Caco-2 (cell line): ENCODE measurements at regions not wholly inside any gene's neighbourhood (a gene's known extent, or its start where the extent isn't known, plus 50 kb on each side); places are given as distances from the start of the nearest gene placed in this dataset.

ENCODE experiments used
- BruUV-seq: library from RNA; stranded (reverse); fragments of 400-500 nt; replicated peaks from 2 replicates; lab custom pipeline; 2021; lab: Mats Ljungman, UMichigan
- CTCF ChIA-PET: fragments of 300-600 bp; sonication (Branson Sonifier 250); formaldehyde crosslinking; loops from one replicate; lab custom pipeline; 2022; ENCODE audit warnings: antibody characterized with exemption; lab: Charles Lee
- POLR2A ChIA-PET: fragments of 300-600 bp; sonication (Branson Sonifier 250); formaldehyde crosslinking; loops from one replicate; lab custom pipeline; 2022; ENCODE audit warnings: antibody characterized with exemption; lab: Charles Lee
- DNase-seq, 2 experiments: peaks; one replicate each; pipeline versions ENCODE4 v3.0.0 to v3.0.0-alpha.2; 2020 to 2022
- H3K27me3 ChIP-seq: replicated peaks from 2 replicates; pipeline ENCODE4 v1.6.0; 2011; ENCODE audit warnings: low read length; ENCODE audit not compliant: control insufficient read depth, insufficient read depth
- H3K36me3 ChIP-seq: 2 replicates; pipeline ENCODE4 v1.5.1; 2011; ENCODE audit warnings: low read length; ENCODE audit not compliant: control insufficient read depth, insufficient read depth
- H3K4me1 ChIP-seq: fragments of 250-450 bp; sonication (Bioruptor Pico); 2 replicates; pipeline ENCODE4 v1.5.1; 2020; ENCODE audit warnings: mild to moderate bottlenecking
- H3K4me3 ChIP-seq: 2 replicates; pipeline ENCODE4 v1.5.1; 2011; ENCODE audit warnings: low read depth, mild to moderate bottlenecking, control low read depth, low read length
- H3K9me3 ChIP-seq: fragments of 250-450 bp; sonication (Bioruptor Pico); 2 replicates; pipeline ENCODE4 v1.5.1; 2020; ENCODE audit warnings: mild to moderate bottlenecking, moderate library complexity
- H3K27ac Mint-ChIP-seq: one replicate; pipeline ENCODE4 v1.8.0; 2022; ENCODE audit warnings: mixed read lengths; ENCODE audit not compliant: unreplicated experiment
- H3K27me3 Mint-ChIP-seq: one replicate; pipeline ENCODE4 v1.8.0; 2022; ENCODE audit warnings: mixed read lengths; ENCODE audit not compliant: insufficient read depth, unreplicated experiment
- H3K36me3 Mint-ChIP-seq: one replicate; pipeline ENCODE4 v1.8.0; 2022; ENCODE audit warnings: mild to moderate bottlenecking, mixed read lengths; ENCODE audit not compliant: insufficient read depth, unreplicated experiment
- H3K4me1 Mint-ChIP-seq: one replicate; pipeline ENCODE4 v1.8.0; 2022; ENCODE audit warnings: low read depth, mixed read lengths; ENCODE audit not compliant: unreplicated experiment
- H3K4me3 Mint-ChIP-seq: one replicate; pipeline ENCODE4 v1.8.0; 2022; ENCODE audit warnings: mild to moderate bottlenecking, moderate library complexity, mixed read lengths; ENCODE audit not compliant: unreplicated experiment
- H3K9me3 Mint-ChIP-seq: one replicate; pipeline ENCODE4 v1.8.0; 2022; ENCODE audit warnings: mixed read lengths; ENCODE audit not compliant: unreplicated experiment
- intact Hi-C: fragments of 100-400 bp; cut with micrococcal nuclease; formaldehyde crosslinking; loops from one replicate; pipeline ENCODE4 v1.10.0; 2022; ENCODE audit not compliant: unreplicated experiment
- TF ChIP-seq, protein P1 (sequence below), 2 experiments: fragments of 200-600 bp in 1 of 2; IDR thresholded peaks; 1 replicate in 1 of 2; 2 replicates in 1 of 2; pipeline versions ENCODE4 v1.5.1 to v1.8.0; 2011 to 2022; ENCODE audit warnings: antibody characterized with exemption in 1 of 2, control low read depth in 1 of 2, inconsistent platforms in 1 of 2, low read depth in 1 of 2, low read length in 1 of 2, mild to moderate bottlenecking in 1 of 2, moderate library complexity in 1 of 2; ENCODE audit not compliant: insufficient read depth in 1 of 2, severe bottlenecking in 1 of 2, unreplicated experiment in 1 of 2

DNA sequence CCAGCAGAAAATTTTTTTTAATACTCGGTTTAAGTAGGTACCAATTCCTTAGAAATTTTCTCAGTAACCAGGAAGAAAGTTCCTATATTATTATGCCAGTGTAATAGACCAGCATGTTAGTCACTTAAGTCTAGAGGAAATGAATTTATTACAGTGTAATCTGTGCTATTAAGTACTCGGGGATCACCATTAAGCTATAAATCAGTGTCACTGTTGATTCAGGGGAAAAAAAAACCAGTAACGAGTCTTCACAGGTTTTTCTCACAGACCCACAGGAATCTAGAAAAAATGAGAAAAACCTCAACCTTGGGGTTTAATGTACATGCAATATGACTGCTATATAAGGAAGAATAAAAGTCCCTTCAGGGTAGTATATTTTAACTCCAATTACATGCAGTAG lies 138.3 kb upstream of the IL1RAPL2 start:
- no peak for DNase-seq
- H3K27me3 Mint-ChIP-seq: no peaks in the 10 kb centered on the region
- CTCF ChIA-PET: no interaction called here
- Histone ChIP-seq H3K36me3 (no peaks in the 10 kb centered on the region), H3K27me3 (no peaks in the 10 kb centered on the region), H3K4me1 (no peaks in the 10 kb centered on the region), H3K9me3 (no peaks in the 10 kb centered on the region), H3K4me3 (no peak overlapping the region)
- POLR2A ChIA-PET: no interaction called here
- H3K27ac Mint-ChIP-seq: no peak overlapping the region
- BruUV-seq: no TSS peak
- no peak overlapping the region for H3K4me3 Mint-ChIP-seq
- no peaks in the 10 kb centered on the region for H3K36me3 Mint-ChIP-seq
- no peaks in the 10 kb centered on the region for H3K9me3 Mint-ChIP-seq
- TF ChIP-seq, protein P1, sequence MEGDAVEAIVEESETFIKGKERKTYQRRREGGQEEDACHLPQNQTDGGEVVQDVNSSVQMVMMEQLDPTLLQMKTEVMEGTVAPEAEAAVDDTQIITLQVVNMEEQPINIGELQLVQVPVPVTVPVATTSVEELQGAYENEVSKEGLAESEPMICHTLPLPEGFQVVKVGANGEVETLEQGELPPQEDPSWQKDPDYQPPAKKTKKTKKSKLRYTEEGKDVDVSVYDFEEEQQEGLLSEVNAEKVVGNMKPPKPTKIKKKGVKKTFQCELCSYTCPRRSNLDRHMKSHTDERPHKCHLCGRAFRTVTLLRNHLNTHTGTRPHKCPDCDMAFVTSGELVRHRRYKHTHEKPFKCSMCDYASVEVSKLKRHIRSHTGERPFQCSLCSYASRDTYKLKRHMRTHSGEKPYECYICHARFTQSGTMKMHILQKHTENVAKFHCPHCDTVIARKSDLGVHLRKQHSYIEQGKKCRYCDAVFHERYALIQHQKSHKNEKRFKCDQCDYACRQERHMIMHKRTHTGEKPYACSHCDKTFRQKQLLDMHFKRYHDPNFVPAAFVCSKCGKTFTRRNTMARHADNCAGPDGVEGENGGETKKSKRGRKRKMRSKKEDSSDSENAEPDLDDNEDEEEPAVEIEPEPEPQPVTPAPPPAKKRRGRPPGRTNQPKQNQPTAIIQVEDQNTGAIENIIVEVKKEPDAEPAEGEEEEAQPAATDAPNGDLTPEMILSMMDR (IDR thresholded peaks at IDR 0.05; ENCODE audit: insufficient read depth in 1 of 2, low read depth in 1 of 2, low read length in 1 of 2, severe bottlenecking in 1 of 2, unreplicated experiment in 1 of 2): no peak
- no peaks in the 10 kb centered on the region for H3K4me1 Mint-ChIP-seq
- intact Hi-C loops: no loop called here

DNA sequence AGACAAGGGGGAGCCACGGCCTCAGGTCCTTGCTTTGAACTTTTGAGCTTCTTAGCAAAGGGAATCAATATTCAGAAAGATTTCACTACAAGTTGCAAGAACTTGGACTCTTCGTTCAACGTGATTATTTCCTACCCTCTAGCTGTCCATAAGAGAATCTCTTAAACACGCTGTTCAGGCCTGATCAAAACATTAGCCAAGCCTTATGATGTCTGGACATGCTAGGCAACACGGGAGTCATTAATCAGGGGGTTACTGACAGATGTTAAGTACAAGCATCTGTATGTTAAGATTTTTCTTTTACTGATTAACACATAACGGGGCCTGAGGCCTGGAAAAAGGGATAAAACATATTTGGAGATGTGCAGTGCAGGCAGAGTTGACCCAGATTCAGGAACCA lies 138.9 kb upstream of the IL1RAPL2 start:
- no peaks in the 10 kb centered on the region for H3K36me3 ChIP-seq
- intact Hi-C loops: no loop called here
- Mint-ChIP-seq H3K27ac (no peak overlapping the region), H3K27me3 (no peaks in the 10 kb centered on the region), H3K4me1 (no peaks in the 10 kb centered on the region), H3K9me3 (no peaks in the 10 kb centered on the region), H3K36me3 (no peaks in the 10 kb centered on the region), H3K4me3 (no peak overlapping the region)
- TF ChIP-seq, protein P1 (IDR thresholded peaks at IDR 0.05; ENCODE audit: insufficient read depth in 1 of 2, low read depth in 1 of 2, low read length in 1 of 2, severe bottlenecking in 1 of 2, unreplicated experiment in 1 of 2): no peak
- ChIA-PET POLR2A (no interaction called here), CTCF (no interaction called here)
- H3K4me1 ChIP-seq: no peaks in the 10 kb centered on the region
- DNase-seq: no peak
- no peak overlapping the region for H3K4me3 ChIP-seq
- no peaks in the 10 kb centered on the region for H3K27me3 ChIP-seq
- no TSS peak for BruUV-seq
- H3K9me3 ChIP-seq: no peaks in the 10 kb centered on the region

DNA sequence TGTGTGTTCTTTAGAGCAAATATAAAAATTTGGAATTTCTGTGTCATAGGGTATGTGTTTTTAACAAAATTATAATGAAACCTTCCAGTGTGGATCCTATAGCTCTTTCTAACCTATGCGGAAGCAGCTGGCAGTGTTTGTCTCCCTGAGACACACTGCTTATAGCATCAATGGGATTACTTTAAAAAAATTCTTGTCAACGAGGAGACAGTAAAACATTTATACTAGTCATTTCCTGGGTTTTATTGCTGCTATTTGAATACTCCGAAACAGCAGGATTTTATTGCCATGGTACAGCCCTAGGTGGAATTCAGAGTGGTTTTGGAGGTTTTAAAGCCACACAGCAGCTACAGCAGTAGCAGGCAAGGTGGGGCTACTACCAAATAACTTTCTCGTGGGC lies 145.1 kb upstream of the IL1RAPL2 start:
- Histone ChIP-seq H3K9me3 (no peaks in the 10 kb centered on the region), H3K27me3 (no peaks in the 10 kb centered on the region), H3K4me1 (no peaks in the 10 kb centered on the region), H3K36me3 (no peaks in the 10 kb centered on the region), H3K4me3 (no peak overlapping the region)
- POLR2A ChIA-PET: no interaction called here
- Mint-ChIP-seq H3K36me3 (no peaks in the 10 kb centered on the region), H3K27ac (no peak overlapping the region), H3K4me1 (no peaks in the 10 kb centered on the region), H3K4me3 (no peak overlapping the region), H3K27me3 (no peaks in the 10 kb centered on the region), H3K9me3 (no peaks in the 10 kb centered on the region)
- BruUV-seq: no TSS peak
- CTCF ChIA-PET: no interaction called here
- DNase-seq: no peak
- intact Hi-C loops: no loop called here
- TF ChIP-seq, protein P1 (IDR thresholded peaks at IDR 0.05; ENCODE audit: insufficient read depth in 1 of 2, low read depth in 1 of 2, low read length in 1 of 2, severe bottlenecking in 1 of 2, unreplicated experiment in 1 of 2): no peak
